ENCODE measurements at regions not wholly inside any gene's neighbourhood (a gene's known extent, or its start where the extent isn't known, plus 50 kb on each side); places are given as distances from the start of the nearest gene placed in this dataset.
A peak's percentile ranks its signal among the peaks of the same experiment; 100 is the strongest.
"Not testable (repeated sequence)": the region's sequence is repeated elsewhere in the genome, so short reads cannot be mapped to it uniquely, and the experiment has no call there.

DNA sequence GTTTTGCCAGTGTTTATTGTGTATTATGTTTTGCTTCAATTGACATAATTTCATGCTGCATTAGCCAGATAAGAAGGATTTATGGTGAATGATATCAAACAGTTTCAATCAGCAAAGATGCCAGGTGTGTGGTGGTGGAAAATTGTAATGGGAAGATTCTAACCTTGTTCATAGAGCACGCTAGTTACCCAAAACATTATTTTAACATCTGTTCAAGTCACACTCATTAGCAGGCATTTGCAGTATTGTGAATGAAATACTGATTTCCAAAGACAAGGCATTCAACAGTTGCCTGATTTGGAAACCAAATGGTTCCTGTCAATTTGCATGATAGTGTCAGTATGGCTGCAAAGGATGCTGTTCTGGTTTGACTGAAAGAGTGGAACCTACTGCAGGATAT lies 129.7 kb downstream of the EPC1 start:
- Histone ChIP-seq H3K4me1 (no peaks in the 10 kb centered on the region), H3K27me3 (no peaks in the 10 kb centered on the region), H3K4me3 (no peak overlapping the region), H3K27ac (no peak overlapping the region), H3K36me3 (no peaks in the 10 kb centered on the region), H3K9me3 (no peaks in the 10 kb centered on the region)
- DNase-seq (no peak), ATAC-seq (no peak)
- no peak for TF ChIP-seq CTCF (IDR thresholded peaks at IDR 0.05)
- intact Hi-C loops (cut with DNase I), result no loop called here

GRCh38 chr10:32213838-32214237 lies 133.1 kb downstream of the EPC1 start:
- H3K27ac ChIP-seq; H3K4me3 ChIP-seq; H3K36me3 ChIP-seq; intact Hi-C loops (cut with DNase I); H3K4me1 ChIP-seq; DNase-seq; ATAC-seq; H3K9me3 ChIP-seq; H3K27me3 ChIP-seq: not testable (repeated sequence)

DNA sequence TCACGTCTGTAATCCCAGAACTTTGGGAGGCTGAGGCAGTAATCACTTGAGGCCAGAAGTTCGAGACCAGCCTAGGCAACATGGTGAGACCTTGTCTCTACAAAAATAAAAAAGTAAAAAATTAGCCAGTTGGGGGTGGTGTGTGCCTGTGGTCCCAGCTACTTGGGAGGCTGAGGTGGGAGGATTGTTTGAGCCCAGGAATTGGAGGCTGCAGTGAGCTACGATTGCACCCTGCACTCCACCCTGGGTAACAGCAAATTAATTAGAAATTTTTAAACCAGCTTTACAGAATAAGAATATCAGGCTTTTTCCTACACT lies 136.0 kb downstream of the EPC1 start:
- TF ChIP-seq CTCF (IDR thresholded peaks at IDR 0.05), result no peak
- Histone ChIP-seq H3K4me1 (no peaks in the 10 kb centered on the region), H3K27ac (no peak overlapping the region), H3K27me3 (no peaks in the 10 kb centered on the region), H3K4me3 (no peak overlapping the region), H3K36me3 (no peaks in the 10 kb centered on the region), H3K9me3 (no peaks in the 10 kb centered on the region)
- DNase-seq (no peak), ATAC-seq (no peak)
- intact Hi-C loops (cut with DNase I), result no loop called here

DNA sequence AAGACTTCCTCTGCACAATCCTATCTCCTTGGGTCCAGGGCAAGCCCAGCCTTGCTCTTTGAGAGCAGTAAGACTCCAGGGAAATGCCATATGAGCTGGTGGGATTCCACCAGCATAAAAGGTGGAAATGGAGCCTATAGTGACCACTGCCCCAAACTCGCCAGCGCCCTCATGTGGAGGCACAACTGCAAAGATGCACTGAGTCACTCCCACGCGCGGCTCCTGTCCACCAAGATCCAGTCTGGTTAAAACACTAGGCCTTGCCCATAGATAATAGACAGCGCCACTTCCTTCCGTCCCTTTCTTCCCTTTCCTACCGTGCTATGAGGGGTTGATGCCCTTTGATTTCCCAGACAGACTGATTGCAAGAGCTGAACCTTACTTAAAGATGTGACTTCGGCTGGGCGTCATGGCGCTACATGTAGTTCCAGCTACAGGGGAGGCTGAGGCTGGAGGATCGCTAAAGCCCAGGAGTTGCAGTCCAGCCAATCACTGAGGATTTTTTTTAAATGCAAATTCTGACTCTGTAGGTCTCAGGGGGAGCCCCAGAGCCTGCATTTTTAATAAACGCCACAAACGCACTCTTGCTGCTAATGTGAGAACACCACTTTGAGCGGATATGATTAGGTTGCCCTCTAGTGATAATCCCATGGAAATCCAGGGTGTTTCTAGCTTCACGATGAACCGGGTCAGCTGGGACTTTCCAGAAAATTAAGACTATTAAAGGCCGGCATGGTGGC lies 136.5 kb downstream of the EPC1 start:
- Histone ChIP-seq H3K4me1 (no peaks in the 10 kb centered on the region), H3K27ac (no peak overlapping the region), H3K36me3 (no peaks in the 10 kb centered on the region), H3K4me3 (no peak overlapping the region), H3K27me3 (no peaks in the 10 kb centered on the region), H3K9me3 (no peaks in the 10 kb centered on the region)
- ATAC-seq, result peak; percentile 79
- peak; percentile 49 for TF ChIP-seq CTCF (IDR thresholded peaks at IDR 0.05)
- intact Hi-C loops (cut with DNase I), result no loop called here
- no peak for DNase-seq

DNA sequence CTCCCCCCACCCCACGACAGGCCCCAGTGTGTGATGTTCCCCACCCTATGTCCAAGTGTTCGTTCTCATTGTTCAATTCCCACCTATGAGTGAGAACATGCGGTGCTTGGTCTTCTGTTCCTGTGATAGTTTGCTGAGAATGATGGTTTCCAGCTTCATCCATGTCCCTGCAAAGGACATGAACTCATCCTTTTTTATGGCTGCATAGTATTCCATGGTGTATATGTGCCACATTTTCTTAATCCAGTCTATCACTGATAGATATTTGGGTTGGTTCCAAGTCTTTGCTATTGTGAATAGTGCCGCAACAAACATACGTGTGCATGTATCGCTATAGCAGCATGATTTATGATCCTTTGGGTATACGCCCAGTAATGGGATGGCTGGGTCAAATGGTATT lies 139.0 kb downstream of the EPC1 start:
- ATAC-seq; H3K4me1 ChIP-seq; H3K4me3 ChIP-seq; H3K27me3 ChIP-seq; DNase-seq; H3K36me3 ChIP-seq; H3K27ac ChIP-seq; intact Hi-C loops (cut with DNase I); H3K9me3 ChIP-seq: not testable (repeated sequence)

DNA sequence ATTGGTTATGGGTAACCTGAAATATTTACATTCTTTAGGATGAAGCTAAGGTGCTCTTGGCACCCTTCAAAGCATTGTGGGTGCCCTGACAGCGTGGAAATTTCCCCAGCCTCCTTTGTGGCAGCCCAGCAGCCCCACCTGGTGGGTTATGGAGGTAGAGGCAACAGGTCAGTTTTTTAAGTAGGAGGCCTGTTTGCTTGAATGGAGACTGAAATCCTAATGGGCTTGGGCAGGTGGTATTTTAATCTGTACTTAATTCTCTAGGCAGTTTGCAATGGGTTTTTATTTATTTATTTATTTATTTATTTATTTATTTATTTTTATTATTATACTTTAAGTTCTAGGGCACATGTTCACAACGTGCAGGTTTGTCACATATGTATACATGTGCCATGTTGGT lies 139.4 kb downstream of the EPC1 start:
- peak; percentile 71 for TF ChIP-seq CTCF (IDR thresholded peaks at IDR 0.05)
- Histone ChIP-seq H3K27me3 (no peaks in the 10 kb centered on the region), H3K4me3 (no peak overlapping the region), H3K4me1 (no peaks in the 10 kb centered on the region), H3K27ac (no peak overlapping the region), H3K9me3 (no peaks in the 10 kb centered on the region), H3K36me3 (no peaks in the 10 kb centered on the region)
- intact Hi-C loops (cut with DNase I), result no loop called here
- ATAC-seq (peak; percentile 95), DNase-seq (peak; percentile 74)

- H3K9me3 ChIP-seq, result no peaks in the 10 kb centered on the region
- no peak for TF ChIP-seq CTCF (IDR thresholded peaks at IDR 0.05)
- H3K27ac ChIP-seq, result no peak overlapping the region
- DNase-seq, result no peak
- no peak overlapping the region for H3K4me3 ChIP-seq
- H3K4me1 ChIP-seq, result no peaks in the 10 kb centered on the region
- ATAC-seq, result no peak
- intact Hi-C loops (cut with DNase I), result no loop called here
- H3K36me3 ChIP-seq, result no peaks in the 10 kb centered on the region
- H3K27me3 ChIP-seq, result no peaks in the 10 kb centered on the region
Measured at GRCh38 chr10:32205670-32206069, 141.3 kb downstream of the EPC1 start.

Data from upper lobe of right lung (tissue), 1 donor.